ENCODE measurements at regions not wholly inside any gene's neighbourhood (a gene's known extent, or its start where the extent isn't known, plus 50 kb on each side); places are given as distances from the start of the nearest gene placed in this dataset.

GRCh38 chr2:64861452-64862397, 127.5 kb upstream of the SLC1A4 start:
- TF ChIP-seq, protein P1, sequence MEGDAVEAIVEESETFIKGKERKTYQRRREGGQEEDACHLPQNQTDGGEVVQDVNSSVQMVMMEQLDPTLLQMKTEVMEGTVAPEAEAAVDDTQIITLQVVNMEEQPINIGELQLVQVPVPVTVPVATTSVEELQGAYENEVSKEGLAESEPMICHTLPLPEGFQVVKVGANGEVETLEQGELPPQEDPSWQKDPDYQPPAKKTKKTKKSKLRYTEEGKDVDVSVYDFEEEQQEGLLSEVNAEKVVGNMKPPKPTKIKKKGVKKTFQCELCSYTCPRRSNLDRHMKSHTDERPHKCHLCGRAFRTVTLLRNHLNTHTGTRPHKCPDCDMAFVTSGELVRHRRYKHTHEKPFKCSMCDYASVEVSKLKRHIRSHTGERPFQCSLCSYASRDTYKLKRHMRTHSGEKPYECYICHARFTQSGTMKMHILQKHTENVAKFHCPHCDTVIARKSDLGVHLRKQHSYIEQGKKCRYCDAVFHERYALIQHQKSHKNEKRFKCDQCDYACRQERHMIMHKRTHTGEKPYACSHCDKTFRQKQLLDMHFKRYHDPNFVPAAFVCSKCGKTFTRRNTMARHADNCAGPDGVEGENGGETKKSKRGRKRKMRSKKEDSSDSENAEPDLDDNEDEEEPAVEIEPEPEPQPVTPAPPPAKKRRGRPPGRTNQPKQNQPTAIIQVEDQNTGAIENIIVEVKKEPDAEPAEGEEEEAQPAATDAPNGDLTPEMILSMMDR (IDR thresholded peaks at IDR 0.05; ENCODE audit: low read length), result no peak
- TF ChIP-seq EZH2 (IDR thresholded peaks at IDR 0.05; ENCODE audit: borderline replicate concordance, low read length), result no peak

Measured in OCI-LY1 (cell line).